Hepatocyte (in vitro differentiated cells): ENCODE measurements at regions not wholly inside any gene's neighbourhood (a gene's known extent, or its start where the extent isn't known, plus 50 kb on each side); places are given as distances from the start of the nearest gene placed in this dataset.

Experiments used
- EZH2 ChIP-seq: fragments of 200-600 bp; sonication (generic); IDR thresholded peaks from 2 replicates; pipeline ENCODE4 v1.6.1; 2016; ENCODE audit warnings: antibody characterized with exemption, mild to moderate bottlenecking, borderline replicate concordance
- EZH2phosphoT487 ChIP-seq: fragments of 200-600 bp; sonication (generic); IDR thresholded peaks from one replicate; pipeline ENCODE4 v1.6.1; 2018; ENCODE audit warnings: antibody characterized with exemption, mild to moderate bottlenecking, low read depth, moderate library complexity; ENCODE audit not compliant: unreplicated experiment, severe bottlenecking
- TF ChIP-seq, protein P1 (sequence below): fragments of 200-600 bp; sonication (generic); IDR thresholded peaks from 2 replicates; pipeline ENCODE4 v1.5.1; 2016; ENCODE audit warnings: antibody characterized with exemption, mild to moderate bottlenecking; ENCODE audit not compliant: poor library complexity

- TF ChIP-seq, protein P1, sequence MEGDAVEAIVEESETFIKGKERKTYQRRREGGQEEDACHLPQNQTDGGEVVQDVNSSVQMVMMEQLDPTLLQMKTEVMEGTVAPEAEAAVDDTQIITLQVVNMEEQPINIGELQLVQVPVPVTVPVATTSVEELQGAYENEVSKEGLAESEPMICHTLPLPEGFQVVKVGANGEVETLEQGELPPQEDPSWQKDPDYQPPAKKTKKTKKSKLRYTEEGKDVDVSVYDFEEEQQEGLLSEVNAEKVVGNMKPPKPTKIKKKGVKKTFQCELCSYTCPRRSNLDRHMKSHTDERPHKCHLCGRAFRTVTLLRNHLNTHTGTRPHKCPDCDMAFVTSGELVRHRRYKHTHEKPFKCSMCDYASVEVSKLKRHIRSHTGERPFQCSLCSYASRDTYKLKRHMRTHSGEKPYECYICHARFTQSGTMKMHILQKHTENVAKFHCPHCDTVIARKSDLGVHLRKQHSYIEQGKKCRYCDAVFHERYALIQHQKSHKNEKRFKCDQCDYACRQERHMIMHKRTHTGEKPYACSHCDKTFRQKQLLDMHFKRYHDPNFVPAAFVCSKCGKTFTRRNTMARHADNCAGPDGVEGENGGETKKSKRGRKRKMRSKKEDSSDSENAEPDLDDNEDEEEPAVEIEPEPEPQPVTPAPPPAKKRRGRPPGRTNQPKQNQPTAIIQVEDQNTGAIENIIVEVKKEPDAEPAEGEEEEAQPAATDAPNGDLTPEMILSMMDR = no peak
- TF ChIP-seq EZH2phosphoT487 = no peak
- TF ChIP-seq EZH2 = no peak
These were observed 202.5 kb downstream of the TLE3 start for GRCh38 chr15:69895202-69895601.
